GM12878 (cell line): ENCODE measurements at regions not wholly inside any gene's neighbourhood (a gene's known extent, or its start where the extent isn't known, plus 50 kb on each side); places are given as distances from the start of the nearest gene placed in this dataset.

Source experiments
- ATAC-seq: fragments of 200-7000 bp; cut with Tn5 transposase; 3 replicates; pipeline ENCODE4 v1.9.1; 2020; ENCODE audit warnings: mild to moderate bottlenecking, moderate library complexity
- BruUV-seq: library from RNA; stranded (reverse); fragments of 400-500 nt; replicated peaks from 2 replicates; lab custom pipeline; 2021; lab: Mats Ljungman, UMichigan
- CTCF ChIA-PET: fragments of 300-600 bp; sonication (Branson Sonifier 250); formaldehyde crosslinking; extraction: SDS; loops from one replicate; lab custom pipeline; 2021; ENCODE audit warnings: inconsistent platforms; lab: Yijun Ruan, JAX
- POLR2A ChIA-PET: fragments of 350-600 bp; formaldehyde crosslinking; extraction: SDS; loops from one replicate; lab custom pipeline; 2021; ENCODE audit warnings: inconsistent platforms; lab: Charles Lee
- RAD21 ChIA-PET: fragments of 300-600 bp; sonication (Branson Sonifier 250); formaldehyde crosslinking; loops from one replicate; lab custom pipeline; 2023; ENCODE audit warnings: antibody characterized with exemption; ENCODE audit not compliant: unreplicated experiment; lab: Charles Lee
- SMC1A ChIA-PET: fragments of 300-600 bp; sonication (Branson Sonifier 250); formaldehyde crosslinking; loops from one replicate; lab custom pipeline; 2023; ENCODE audit not compliant: unreplicated experiment, uncharacterized antibody; lab: Charles Lee
- DNase-seq: peaks from one replicate; pipeline ENCODE4 v3.0.0-alpha.2; 2011; ENCODE audit warnings: low read depth, low spot score
- FAIRE-seq: peaks from 3 replicates; lab custom pipeline; 2011; peaks lifted over from hg19 to GRCh38; lab: Jason Lieb, UNC
- H2AFZ ChIP-seq: 2 replicates; pipeline ENCODE4 v1.6.0; 2011; ENCODE audit warnings: low read depth, low read length, control low read depth; ENCODE audit not compliant: control insufficient read depth
- H3K27ac ChIP-seq: 2 replicates; pipeline ENCODE4 v1.5.1; 2011; ENCODE audit warnings: control low read depth; ENCODE audit not compliant: control insufficient read depth, insufficient read depth
- H3K27me3 ChIP-seq, 2 experiments: replicated peaks in 1 of 2; 2 replicates each; pipeline versions ENCODE4 v1.6.0 to v1.6.1; 2011; ENCODE audit warnings: low read length in 1 of 2; ENCODE audit not compliant: control insufficient read depth in 2 of 2, insufficient read depth in 2 of 2
- H3K36me3 ChIP-seq, 2 experiments: 2 replicates each; pipeline ENCODE4 v1.5.1; 2011; ENCODE audit warnings: low read length in 1 of 2; ENCODE audit not compliant: control insufficient read depth in 2 of 2, insufficient read depth in 2 of 2
- H3K4me1 ChIP-seq: 2 replicates; pipeline ENCODE4 v1.6.1; 2011; ENCODE audit warnings: mild to moderate bottlenecking, low read length, moderate library complexity, mixed read lengths; ENCODE audit not compliant: control insufficient read depth, insufficient read depth
- H3K4me2 ChIP-seq: 2 replicates; pipeline ENCODE4 v1.6.0; 2011; ENCODE audit warnings: control low read depth; ENCODE audit not compliant: control insufficient read depth, insufficient read depth
- H3K4me3 ChIP-seq: fragments of 200-600 bp; sonication (generic); 2 replicates; pipeline ENCODE4 v1.5.1; 2016
- H3K79me2 ChIP-seq: 2 replicates; pipeline ENCODE4 v1.6.0; 2011; ENCODE audit warnings: low read length; ENCODE audit not compliant: control insufficient read depth, insufficient read depth
- H3K9ac ChIP-seq: 2 replicates; pipeline ENCODE4 v1.8.0; 2011; ENCODE audit warnings: low read length, control low read depth, mixed read lengths; ENCODE audit not compliant: control insufficient read depth, insufficient read depth
- H3K9me3 ChIP-seq: replicated peaks from 3 replicates; pipeline ENCODE4 v1.5.1; 2011; ENCODE audit warnings: mild to moderate bottlenecking, low read length; ENCODE audit not compliant: control insufficient read depth, insufficient read depth
- H4K20me1 ChIP-seq: 2 replicates; pipeline ENCODE4 v1.6.0; 2011; ENCODE audit not compliant: control insufficient read depth, insufficient read depth
- BHLHE40 ChIP-seq, 2 experiments: fragments of 450-650 bp in 1 of 2; IDR thresholded peaks; 2 replicates each; pipeline ENCODE4 v1.6.1; 2011 to 2017; ENCODE audit warnings: low read depth in 2 of 2, borderline replicate concordance in 1 of 2, improper control_type of control experiment in 1 of 2, low read length in 1 of 2, mild to moderate bottlenecking in 1 of 2
- CBFB ChIP-seq: IDR thresholded peaks from 2 replicates; pipeline ENCODE4 v1.6.1; 2016; ENCODE audit warnings: antibody characterized with exemption, low read depth
- EP300 ChIP-seq, 2 experiments: fragments of 150-350 bp in 1 of 2; IDR thresholded peaks; 2 replicates each; pipeline ENCODE4 v1.6.1; 2011 to 2012; ENCODE audit warnings: low read depth in 2 of 2, low read length in 2 of 2, borderline replicate concordance in 1 of 2, improper control_type of control experiment in 1 of 2, inconsistent platforms in 1 of 2; ENCODE audit not compliant: control insufficient read depth in 1 of 2
- GATAD2B ChIP-seq: fragments of 450-650 bp; conservative IDR thresholded peaks from 2 replicates; pipeline ENCODE4 v1.6.1; 2017; ENCODE audit warnings: low read depth, mild to moderate bottlenecking, moderate library complexity
- HCFC1 ChIP-seq: fragments of 150-350 bp; IDR thresholded peaks from 2 replicates; pipeline ENCODE4 v1.6.1; 2014; ENCODE audit warnings: low read length
- JUND ChIP-seq: IDR thresholded peaks from 2 replicates; pipeline ENCODE4 v1.6.1; 2012; ENCODE audit warnings: low read depth, mild to moderate bottlenecking, low read length, improper control_type of control experiment, moderate library complexity
- LARP7 ChIP-seq: fragments of 450-650 bp; IDR thresholded peaks from 2 replicates; pipeline ENCODE4 v1.6.1; 2017; ENCODE audit warnings: mild to moderate bottlenecking
- NBN ChIP-seq: fragments of 450-650 bp; IDR thresholded peaks from 2 replicates; pipeline ENCODE4 v1.6.1; 2016
- RFX5 ChIP-seq: IDR thresholded peaks from 2 replicates; pipeline ENCODE4 v1.6.1; 2011; ENCODE audit warnings: low read depth, low read length, improper control_type of control experiment
- RUNX3 ChIP-seq: IDR thresholded peaks from 2 replicates; pipeline ENCODE4 v1.6.1; 2012; ENCODE audit warnings: low read length, inconsistent platforms
- SREBF2 ChIP-seq: IDR thresholded peaks from 2 replicates; pipeline ENCODE4 v1.6.1; 2012; ENCODE audit warnings: mild to moderate bottlenecking, low read length
- SUPT20H ChIP-seq: IDR thresholded peaks from 2 replicates; pipeline ENCODE4 v1.6.1; 2011; ENCODE audit warnings: low read depth, mild to moderate bottlenecking, low read length, moderate library complexity, borderline replicate concordance; ENCODE audit not compliant: control insufficient read depth
- TCF7 ChIP-seq: IDR thresholded peaks from 2 replicates; pipeline ENCODE4 v1.6.1; 2014; ENCODE audit warnings: antibody characterized with exemption, borderline replicate concordance
- ZBED1 ChIP-seq: IDR thresholded peaks from 2 replicates; pipeline ENCODE4 v1.6.1; 2016; ENCODE audit warnings: borderline replicate concordance
- ZNF217 ChIP-seq: fragments of 450-650 bp; IDR thresholded peaks from 2 replicates; pipeline ENCODE4 v1.6.1; 2017; ENCODE audit warnings: antibody characterized with exemption, mild to moderate bottlenecking
- WGBS: methylation state at CpG from one replicate; pipeline ENCODE4 v1.1.6; 2016; ENCODE audit warnings: low lambda C conversion rate; ENCODE audit not compliant: insufficient replicate concordance, insufficient coverage; ENCODE audit errors: missing lambda C conversion rate; 5-methylcytosine and 5-hydroxymethylcytosine counted together
- in situ Hi-C: fragments of 300-500 bp; cut with MboI; formaldehyde crosslinking; loops from 9 replicates; pipeline ENCODE4 v1.14.3; 2018; ENCODE audit warnings: mixed read lengths
- intact Hi-C: fragments of 100-400 bp; cut with micrococcal nuclease; formaldehyde crosslinking; loops from one replicate; pipeline ENCODE4 v1.14.2; 2022; ENCODE audit not compliant: unreplicated experiment
- TF ChIP-seq, protein P1 (sequence below): fragments of 450-650 bp; IDR thresholded peaks from 2 replicates; pipeline ENCODE4 v1.6.1; 2017; ENCODE audit warnings: borderline replicate concordance
- TF ChIP-seq, protein P2 (sequence below): fragments of 450-650 bp; IDR thresholded peaks from 2 replicates; pipeline ENCODE4 v1.6.1; 2014; ENCODE audit warnings: mild to moderate bottlenecking

DNA sequence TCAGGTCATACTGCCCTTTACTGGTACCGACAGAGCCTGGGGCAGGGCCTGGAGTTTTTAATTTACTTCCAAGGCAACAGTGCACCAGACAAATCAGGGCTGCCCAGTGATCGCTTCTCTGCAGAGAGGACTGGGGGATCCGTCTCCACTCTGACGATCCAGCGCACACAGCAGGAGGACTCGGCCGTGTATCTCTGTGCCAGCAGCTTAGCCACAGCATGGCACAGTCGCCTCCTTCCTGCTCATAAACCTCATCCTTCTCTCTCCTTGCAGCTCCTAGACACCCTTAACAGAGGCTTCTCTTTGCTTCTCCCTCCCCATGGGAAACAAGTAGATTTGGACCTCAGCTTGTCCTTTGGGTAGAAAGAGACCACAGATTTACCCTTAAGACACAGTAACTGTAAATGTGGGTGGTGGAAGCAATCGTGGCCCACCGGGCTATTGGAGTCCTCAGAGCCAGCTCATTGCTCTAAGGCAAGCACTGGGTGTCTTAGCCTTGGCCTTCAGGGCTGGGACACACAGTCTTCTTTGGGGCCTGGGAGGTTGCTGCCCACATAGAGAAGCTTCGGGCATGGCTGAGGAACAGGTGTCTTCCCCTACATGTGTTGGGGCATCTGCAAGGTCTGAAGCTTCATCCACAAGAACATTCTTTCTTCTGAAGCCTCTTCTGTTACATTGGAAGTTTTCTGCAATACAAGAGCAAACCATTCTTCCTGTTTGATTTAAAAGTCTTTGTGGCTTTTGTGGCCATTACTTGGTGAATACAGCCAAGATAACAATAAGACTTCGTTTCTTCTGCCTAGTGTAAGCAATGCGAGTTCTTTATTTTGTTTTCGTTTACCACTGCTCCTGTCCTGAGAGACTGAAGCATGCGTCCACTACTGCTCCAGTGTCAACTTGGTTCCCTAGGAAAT, 95.5 kb upstream of the PRSS58 start:
- Histone ChIP-seq H3K79me2 (no peaks in the 10 kb centered on the region), H3K27ac (no peak overlapping the region), H3K36me3 (no peaks in the 10 kb centered on the region), H4K20me1 (no peaks in the 10 kb centered on the region), H3K9me3 (no peaks in the 10 kb centered on the region), H3K9ac (no peak overlapping the region), H2AFZ (no peak overlapping the region), H3K4me2 (no peak overlapping the region), H3K4me3 (no peak overlapping the region), H3K4me1 (no peaks in the 10 kb centered on the region), H3K27me3 (peaks cover 0 to 1% of the 10 kb centered on the region in 2 experiments; a peak in 2 of 4 replicates)
- ChIA-PET RAD21 (no interaction called here), CTCF (interaction anchor here (1.1 to 3.3 kb wide), 4 partner anchors 9 to 51 kb away, joined by 3 to 9 read pairs (median 6); no protein-coding TSS in a partner anchor), POLR2A (no interaction called here), SMC1A (no interaction called here)
- TF ChIP-seq SREBF2 (no peak), TCF7 (no peak), SUPT20H (no peak), ZNF217 (no peak), NBN (no peak), HCFC1 (no peak), ZBED1 (no peak), LARP7 (no peak), RUNX3 (no peak), BHLHE40 (IDR thresholded peaks at IDR 0.05; ENCODE audit: borderline replicate concordance in 1 of 2, low read depth in 2 of 2, low read length in 1 of 2) (no peak), EP300 (IDR thresholded peaks at IDR 0.05; ENCODE audit: borderline replicate concordance in 1 of 2, control insufficient read depth in 1 of 2, low read depth in 2 of 2, low read length in 2 of 2) (no peak), CBFB (no peak), JUND (no peak), RFX5 (no peak), GATAD2B (no peak)
- TF ChIP-seq, protein P1, sequence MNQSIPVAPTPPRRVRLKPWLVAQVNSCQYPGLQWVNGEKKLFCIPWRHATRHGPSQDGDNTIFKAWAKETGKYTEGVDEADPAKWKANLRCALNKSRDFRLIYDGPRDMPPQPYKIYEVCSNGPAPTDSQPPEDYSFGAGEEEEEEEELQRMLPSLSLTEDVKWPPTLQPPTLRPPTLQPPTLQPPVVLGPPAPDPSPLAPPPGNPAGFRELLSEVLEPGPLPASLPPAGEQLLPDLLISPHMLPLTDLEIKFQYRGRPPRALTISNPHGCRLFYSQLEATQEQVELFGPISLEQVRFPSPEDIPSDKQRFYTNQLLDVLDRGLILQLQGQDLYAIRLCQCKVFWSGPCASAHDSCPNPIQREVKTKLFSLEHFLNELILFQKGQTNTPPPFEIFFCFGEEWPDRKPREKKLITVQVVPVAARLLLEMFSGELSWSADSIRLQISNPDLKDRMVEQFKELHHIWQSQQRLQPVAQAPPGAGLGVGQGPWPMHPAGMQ, result no peak
- TF ChIP-seq, protein P2, sequence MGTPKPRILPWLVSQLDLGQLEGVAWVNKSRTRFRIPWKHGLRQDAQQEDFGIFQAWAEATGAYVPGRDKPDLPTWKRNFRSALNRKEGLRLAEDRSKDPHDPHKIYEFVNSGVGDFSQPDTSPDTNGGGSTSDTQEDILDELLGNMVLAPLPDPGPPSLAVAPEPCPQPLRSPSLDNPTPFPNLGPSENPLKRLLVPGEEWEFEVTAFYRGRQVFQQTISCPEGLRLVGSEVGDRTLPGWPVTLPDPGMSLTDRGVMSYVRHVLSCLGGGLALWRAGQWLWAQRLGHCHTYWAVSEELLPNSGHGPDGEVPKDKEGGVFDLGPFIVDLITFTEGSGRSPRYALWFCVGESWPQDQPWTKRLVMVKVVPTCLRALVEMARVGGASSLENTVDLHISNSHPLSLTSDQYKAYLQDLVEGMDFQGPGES, result no peak
- in situ Hi-C loops, result no loop called here
- no peak for ATAC-seq
- BruUV-seq, result no TSS peak
- intact Hi-C loops, result no loop called here
- no peak for FAIRE-seq
- WGBS, result 40% methylated on average over 15 of the region's 15 CpGs
- DNase-seq, result no peak
